22Rv1 (cell line): ENCODE measurements at regions not wholly inside any gene's neighbourhood (a gene's known extent, or its start where the extent isn't known, plus 50 kb on each side); places are given as distances from the start of the nearest gene placed in this dataset.

Experiments
- ZFX ChIP-seq: fragments of 450-650 bp; IDR thresholded peaks from 2 replicates; pipeline ENCODE4 v1.6.1; 2017; ENCODE audit warnings: antibody characterized with exemption, borderline replicate concordance
- TF ChIP-seq, protein P1 (sequence below): fragments of 450-650 bp; IDR thresholded peaks from 2 replicates; pipeline ENCODE4 v1.5.1; 2017; ENCODE audit warnings: mild to moderate bottlenecking

DNA sequence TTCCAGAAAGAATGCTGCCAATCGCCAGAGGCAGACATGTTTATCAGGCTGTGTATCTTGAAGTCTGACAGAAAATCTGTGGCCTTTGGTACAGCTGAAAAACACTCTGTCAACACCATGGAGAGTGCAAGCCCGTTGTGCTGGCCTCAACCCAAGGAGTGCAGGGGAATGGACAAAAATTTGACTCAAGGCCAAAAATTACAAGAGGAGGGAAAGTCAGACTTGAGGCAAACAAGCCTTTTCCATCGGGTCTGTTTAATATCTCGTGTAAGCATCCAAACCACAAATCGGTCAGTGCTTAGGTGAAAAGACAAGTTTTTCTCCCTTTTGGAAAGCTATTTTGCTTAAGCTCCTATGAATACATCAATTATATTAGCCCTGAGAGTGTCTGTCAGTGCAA is 305.3 kb upstream of the NFE2L3 start:
- TF ChIP-seq, protein P1, sequence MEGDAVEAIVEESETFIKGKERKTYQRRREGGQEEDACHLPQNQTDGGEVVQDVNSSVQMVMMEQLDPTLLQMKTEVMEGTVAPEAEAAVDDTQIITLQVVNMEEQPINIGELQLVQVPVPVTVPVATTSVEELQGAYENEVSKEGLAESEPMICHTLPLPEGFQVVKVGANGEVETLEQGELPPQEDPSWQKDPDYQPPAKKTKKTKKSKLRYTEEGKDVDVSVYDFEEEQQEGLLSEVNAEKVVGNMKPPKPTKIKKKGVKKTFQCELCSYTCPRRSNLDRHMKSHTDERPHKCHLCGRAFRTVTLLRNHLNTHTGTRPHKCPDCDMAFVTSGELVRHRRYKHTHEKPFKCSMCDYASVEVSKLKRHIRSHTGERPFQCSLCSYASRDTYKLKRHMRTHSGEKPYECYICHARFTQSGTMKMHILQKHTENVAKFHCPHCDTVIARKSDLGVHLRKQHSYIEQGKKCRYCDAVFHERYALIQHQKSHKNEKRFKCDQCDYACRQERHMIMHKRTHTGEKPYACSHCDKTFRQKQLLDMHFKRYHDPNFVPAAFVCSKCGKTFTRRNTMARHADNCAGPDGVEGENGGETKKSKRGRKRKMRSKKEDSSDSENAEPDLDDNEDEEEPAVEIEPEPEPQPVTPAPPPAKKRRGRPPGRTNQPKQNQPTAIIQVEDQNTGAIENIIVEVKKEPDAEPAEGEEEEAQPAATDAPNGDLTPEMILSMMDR = no peak
- TF ChIP-seq ZFX = no peak
